Astrocyte of the spinal cord (primary cell): ENCODE measurements at regions not wholly inside any gene's neighbourhood (a gene's known extent, or its start where the extent isn't known, plus 50 kb on each side); places are given as distances from the start of the nearest gene placed in this dataset.
"Not testable (repeated sequence)": the region's sequence is repeated elsewhere in the genome, so short reads cannot be mapped to it uniquely, and the experiment has no call there.

Source experiments
- DNase-seq: peaks from one replicate; pipeline ENCODE4 v3.0.0; 2011; ENCODE audit warnings: low read depth, low spot score
- H3K4me3 ChIP-seq: 2 replicates; pipeline ENCODE4 v1.5.1; 2011; ENCODE audit warnings: low read depth, mild to moderate bottlenecking, low read length, moderate library complexity
- CTCF ChIP-seq: IDR thresholded peaks from 2 replicates; pipeline ENCODE4 v1.5.1; 2012; ENCODE audit warnings: low read depth, mild to moderate bottlenecking, low read length, inconsistent platforms
- in situ Hi-C: cut with HindIII; loops from 2 replicates; pipeline ENCODE4 v1.10.0; 2017; ENCODE audit warnings: low sequenced_read_pairs

GRCh38 chr11:97684486-97685439 lies 1295.0 kb downstream of the JRKL start:
- in situ Hi-C loops = no loop called here
- DNase-seq = no peak
- no peak overlapping the region for H3K4me3 ChIP-seq
- TF ChIP-seq CTCF = no peak

GRCh38 chr11:97685695-97686094 lies 1295.9 kb downstream of the JRKL start:
- TF ChIP-seq CTCF = no peak
- H3K4me3 ChIP-seq = no peak overlapping the region
- in situ Hi-C loops = no loop called here
- DNase-seq = no peak

DNA sequence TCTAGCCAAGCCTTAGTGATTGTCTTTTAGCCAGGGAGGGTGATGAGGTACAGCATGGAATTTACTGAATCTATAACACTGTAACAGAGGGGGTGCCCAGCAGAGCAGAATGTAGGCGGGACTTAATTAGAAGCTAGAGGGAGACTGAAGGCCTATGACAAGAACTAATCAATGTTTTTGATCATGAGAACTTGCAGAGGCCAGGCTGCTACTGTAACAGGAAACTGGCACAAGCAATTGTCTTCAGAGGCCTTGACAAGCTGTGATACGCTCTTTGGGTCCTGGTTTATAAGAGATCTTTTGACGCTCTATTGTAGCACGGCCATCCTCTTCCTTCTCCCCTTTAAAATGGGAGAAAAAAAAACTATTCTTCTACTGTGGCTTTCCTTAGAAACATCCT lies 1297.3 kb downstream of the JRKL start:
- TF ChIP-seq CTCF = no peak
- in situ Hi-C loops = no loop called here
- H3K4me3 ChIP-seq = no peak overlapping the region
- DNase-seq = no peak

GRCh38 chr11:97691061-97691460 lies 1301.2 kb downstream of the JRKL start:
- in situ Hi-C loops = no loop called here
- no peak for DNase-seq
- no peak for TF ChIP-seq CTCF
- no peak overlapping the region for H3K4me3 ChIP-seq

- TF ChIP-seq CTCF = no peak
- H3K4me3 ChIP-seq = no peak overlapping the region
- in situ Hi-C loops = no loop called here
- DNase-seq = no peak
Measured at GRCh38 chr11:97702951-97703350, 1313.1 kb downstream of the JRKL start.

DNA sequence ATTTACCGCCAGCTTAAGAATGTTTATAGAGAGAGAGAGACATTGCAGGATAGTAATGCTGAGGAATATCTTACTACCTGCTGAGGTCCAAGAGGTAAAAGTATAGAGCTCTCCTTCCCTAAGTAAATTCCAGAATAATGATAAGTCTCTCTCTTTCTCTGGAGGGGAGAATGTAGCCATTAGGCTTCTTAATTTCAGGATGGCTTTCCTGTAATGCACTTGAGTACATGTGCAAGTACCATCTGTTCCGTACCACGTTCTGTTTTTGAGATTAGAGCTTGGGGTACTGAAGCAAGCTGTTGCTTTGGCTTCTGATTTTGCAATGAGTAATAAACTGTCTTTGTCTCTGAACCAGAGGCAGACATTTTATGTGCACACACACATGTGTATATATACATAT lies 1314.0 kb downstream of the JRKL start:
- no peak for DNase-seq
- in situ Hi-C loops = no loop called here
- no peak overlapping the region for H3K4me3 ChIP-seq
- TF ChIP-seq CTCF = no peak

GRCh38 chr11:97705441-97705840 lies 1315.3 kb upstream of the CNTN5 start:
- in situ Hi-C loops, DNase-seq: not testable (repeated sequence)

More at GRCh38 chr11:97705441-97705840, 1315.3 kb upstream of the CNTN5 start:
- not testable (repeated sequence) for H3K4me3 ChIP-seq
